Lower lobe of right lung (tissue), 2 donors: ENCODE measurements at regions not wholly inside any gene's neighbourhood (a gene's known extent, or its start where the extent isn't known, plus 50 kb on each side); places are given as distances from the start of the nearest gene placed in this dataset.
"Not testable (repeated sequence)": the region's sequence is repeated elsewhere in the genome, so short reads cannot be mapped to it uniquely, and the experiment has no call there.

Experiments
- ATAC-seq, 2 donors: fragments of 200-7000 bp; cut with Tn5 transposase; one replicate each; pipeline ENCODE4 v1.9.1; 2020 to 2022; ENCODE audit warnings: mild to moderate bottlenecking in 2 of 2, moderate library complexity in 2 of 2
- DNase-seq: peaks from one replicate; pipeline ENCODE4 v3.0.0-alpha.2; 2020
- H3K27ac ChIP-seq: fragments of 200-600 bp; one replicate; pipeline ENCODE4 v1.8.0; 2022
- H3K27me3 ChIP-seq: fragments of 200-600 bp; one replicate; pipeline ENCODE4 v1.8.0; 2022; ENCODE audit warnings: low read depth
- H3K36me3 ChIP-seq: fragments of 200-600 bp; one replicate; pipeline ENCODE4 v1.8.0; 2022; ENCODE audit warnings: mild to moderate bottlenecking
- H3K4me1 ChIP-seq: fragments of 200-600 bp; one replicate; pipeline ENCODE4 v1.8.0; 2022
- H3K4me3 ChIP-seq: fragments of 200-600 bp; one replicate; pipeline ENCODE4 v1.8.0; 2022; ENCODE audit warnings: mild to moderate bottlenecking
- H3K9me3 ChIP-seq: fragments of 200-600 bp; one replicate; pipeline ENCODE4 v1.8.0; 2022
- intact Hi-C: fragments of 100-400 bp; cut with DNase I; formaldehyde crosslinking; loops from one replicate; pipeline ENCODE4 v1.11.0; 2022
- TF ChIP-seq, protein P1 (sequence below): fragments of 200-600 bp; IDR thresholded peaks from one replicate; pipeline ENCODE4 v1.8.0; 2022; ENCODE audit warnings: antibody characterized with exemption, mild to moderate bottlenecking
- donor health status: DM: no; HTN: yes; CAD: no; lungs with severe emphysema.

DNA sequence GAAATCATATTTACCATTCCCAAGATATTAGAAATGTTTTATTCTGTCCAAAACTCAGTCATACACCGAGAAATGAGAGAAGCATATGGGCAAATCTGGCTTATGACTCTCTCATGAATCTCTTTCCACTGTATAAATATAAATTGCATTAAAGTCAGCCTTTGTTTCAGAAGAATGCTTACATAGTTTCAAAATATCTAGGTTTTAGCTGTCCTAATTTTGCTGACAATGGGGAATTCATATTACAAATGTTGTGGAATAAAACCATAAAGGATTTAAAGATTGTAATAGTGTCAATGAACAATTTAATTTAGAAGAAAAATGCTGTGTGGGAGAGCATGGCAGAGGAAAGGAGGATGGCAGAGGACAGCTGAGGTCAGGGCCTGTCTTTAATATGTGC lies 185.0 kb upstream of the THSD7A start:
- no peak for ATAC-seq
- no peak for DNase-seq
- Histone ChIP-seq H3K9me3 (no peaks in the 10 kb centered on the region), H3K27me3 (no peaks in the 10 kb centered on the region), H3K27ac (no peak overlapping the region), H3K4me1 (no peaks in the 10 kb centered on the region), H3K36me3 (no peaks in the 10 kb centered on the region), H3K4me3 (no peak overlapping the region)
- TF ChIP-seq, protein P1, sequence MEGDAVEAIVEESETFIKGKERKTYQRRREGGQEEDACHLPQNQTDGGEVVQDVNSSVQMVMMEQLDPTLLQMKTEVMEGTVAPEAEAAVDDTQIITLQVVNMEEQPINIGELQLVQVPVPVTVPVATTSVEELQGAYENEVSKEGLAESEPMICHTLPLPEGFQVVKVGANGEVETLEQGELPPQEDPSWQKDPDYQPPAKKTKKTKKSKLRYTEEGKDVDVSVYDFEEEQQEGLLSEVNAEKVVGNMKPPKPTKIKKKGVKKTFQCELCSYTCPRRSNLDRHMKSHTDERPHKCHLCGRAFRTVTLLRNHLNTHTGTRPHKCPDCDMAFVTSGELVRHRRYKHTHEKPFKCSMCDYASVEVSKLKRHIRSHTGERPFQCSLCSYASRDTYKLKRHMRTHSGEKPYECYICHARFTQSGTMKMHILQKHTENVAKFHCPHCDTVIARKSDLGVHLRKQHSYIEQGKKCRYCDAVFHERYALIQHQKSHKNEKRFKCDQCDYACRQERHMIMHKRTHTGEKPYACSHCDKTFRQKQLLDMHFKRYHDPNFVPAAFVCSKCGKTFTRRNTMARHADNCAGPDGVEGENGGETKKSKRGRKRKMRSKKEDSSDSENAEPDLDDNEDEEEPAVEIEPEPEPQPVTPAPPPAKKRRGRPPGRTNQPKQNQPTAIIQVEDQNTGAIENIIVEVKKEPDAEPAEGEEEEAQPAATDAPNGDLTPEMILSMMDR = no peak
- intact Hi-C loops = no loop called here

DNA sequence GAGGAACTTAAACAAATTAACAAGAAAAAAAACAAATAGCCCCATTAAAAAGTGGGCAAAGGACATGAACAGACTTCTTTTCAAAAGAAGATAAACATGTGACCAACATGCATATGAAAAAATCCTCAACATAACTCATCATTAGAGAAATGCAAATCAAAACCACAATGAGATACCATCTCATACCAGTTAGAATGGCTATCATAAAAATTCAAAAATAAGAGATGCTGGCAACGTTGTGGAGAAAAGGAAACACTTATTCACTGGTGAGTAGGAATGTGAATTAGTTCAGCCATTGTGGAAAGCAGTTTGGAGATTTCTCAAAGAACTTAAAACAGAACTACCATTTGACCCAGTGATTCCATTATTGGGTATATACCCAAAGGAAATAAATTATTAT lies 189.1 kb upstream of the TMEM106B start:
- H3K27ac ChIP-seq, H3K4me1 ChIP-seq, intact Hi-C loops: not testable (repeated sequence)

DNA sequence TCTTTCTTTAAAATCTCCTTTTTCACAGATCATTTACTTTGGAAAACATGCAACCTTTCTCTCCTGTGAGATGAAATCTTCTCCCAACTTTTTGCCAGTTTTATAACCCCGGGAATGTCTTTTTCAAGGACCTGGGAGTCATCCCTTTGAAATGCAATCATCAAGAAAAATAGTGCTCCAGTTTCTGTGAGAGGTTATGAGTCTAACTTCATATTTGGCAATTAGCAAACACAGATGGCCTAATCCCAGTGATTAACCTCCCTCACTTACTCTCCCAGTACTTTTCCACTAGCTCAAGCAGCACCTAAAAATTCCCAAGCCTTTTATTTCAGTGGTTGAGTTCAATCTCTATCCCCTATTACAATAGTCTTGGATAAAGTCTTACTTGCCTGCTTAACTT lies 185.8 kb upstream of the TMEM106B start:
- DNase-seq (no peak), ATAC-seq (no peak)
- Histone ChIP-seq H3K27ac (no peak overlapping the region), H3K36me3 (no peaks in the 10 kb centered on the region), H3K9me3 (no peaks in the 10 kb centered on the region), H3K4me1 (no peaks in the 10 kb centered on the region), H3K27me3 (no peaks in the 10 kb centered on the region), H3K4me3 (no peak overlapping the region)
- intact Hi-C loops = no loop called here
- TF ChIP-seq, protein P1 = no peak

More for the DNA sequence above, 189.1 kb upstream of the TMEM106B start:
- not testable (repeated sequence) for DNase-seq, ATAC-seq, H3K4me3 ChIP-seq, H3K9me3 ChIP-seq, H3K27me3 ChIP-seq, H3K36me3 ChIP-seq

GRCh38 chr7:12028508-12028907 lies 182.6 kb upstream of the TMEM106B start:
- no peaks in the 10 kb centered on the region for H3K36me3 ChIP-seq
- no peaks in the 10 kb centered on the region for H3K4me1 ChIP-seq
- H3K4me3 ChIP-seq = no peak overlapping the region
- no peak overlapping the region for H3K27ac ChIP-seq
- TF ChIP-seq, protein P1 = no peak
- ATAC-seq = no peak
- DNase-seq = no peak
- H3K27me3 ChIP-seq = no peaks in the 10 kb centered on the region
- H3K9me3 ChIP-seq = no peaks in the 10 kb centered on the region
- intact Hi-C loops = no loop called here

DNA sequence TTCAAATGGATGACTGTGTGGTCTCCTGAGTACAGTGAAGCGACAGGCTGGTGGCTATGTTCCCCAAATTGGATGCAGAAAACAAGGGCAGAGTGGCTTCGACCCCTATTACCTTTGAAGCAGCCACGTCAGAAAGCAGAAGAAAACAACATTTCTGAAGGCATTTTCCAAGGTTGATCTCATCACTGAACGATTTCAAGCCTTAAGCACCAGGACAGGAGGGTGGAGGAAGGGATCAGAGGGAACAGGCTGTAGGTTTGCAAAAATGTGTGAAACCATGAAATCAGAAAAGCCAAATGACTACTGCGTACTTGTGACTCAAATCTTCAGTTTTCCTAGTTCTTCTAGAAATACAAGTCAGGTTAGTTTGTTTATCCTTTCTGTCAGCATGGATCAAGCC lies 181.0 kb upstream of the TMEM106B start:
- intact Hi-C loops = no loop called here
- TF ChIP-seq, protein P1 = no peak
- no peak for ATAC-seq
- Histone ChIP-seq H3K36me3 (no peaks in the 10 kb centered on the region), H3K4me1 (no peaks in the 10 kb centered on the region), H3K27me3 (no peaks in the 10 kb centered on the region), H3K27ac (no peak overlapping the region), H3K4me3 (no peak overlapping the region), H3K9me3 (no peaks in the 10 kb centered on the region)
- no peak for DNase-seq

GRCh38 chr7:12031186-12031585 lies 179.9 kb upstream of the TMEM106B start:
- DNase-seq (no peak), ATAC-seq (no peak)
- TF ChIP-seq, protein P1 = no peak
- intact Hi-C loops = no loop called here
- Histone ChIP-seq H3K4me1 (no peaks in the 10 kb centered on the region), H3K4me3 (no peak overlapping the region), H3K36me3 (no peaks in the 10 kb centered on the region), H3K27ac (no peak overlapping the region), H3K27me3 (no peaks in the 10 kb centered on the region), H3K9me3 (no peaks in the 10 kb centered on the region)
